ENCODE measurements at regions not wholly inside any gene's neighbourhood (a gene's known extent, or its start where the extent isn't known, plus 50 kb on each side); places are given as distances from the start of the nearest gene placed in this dataset.

DNA sequence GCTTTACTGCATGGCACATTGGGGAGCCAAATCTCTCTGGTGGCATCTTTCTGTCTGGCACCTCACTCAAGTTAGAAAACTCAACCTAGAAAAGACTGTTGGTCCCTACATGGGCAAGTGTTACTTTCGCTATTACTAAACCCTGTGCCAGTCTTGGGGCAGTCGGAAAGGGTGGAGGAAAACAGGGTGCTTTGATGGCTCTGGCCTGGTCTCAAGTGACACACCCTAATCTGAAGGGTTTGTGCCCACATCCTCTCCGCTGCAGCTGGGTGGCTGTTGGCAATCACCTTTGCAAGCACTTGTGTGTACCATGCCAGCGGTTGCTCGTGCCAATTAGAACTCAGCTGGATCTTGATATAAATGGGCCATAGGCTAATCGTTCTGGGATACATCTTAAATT, 159.8 kb upstream of the ITGB1 start:
- no peak overlapping the region for H3K4me3 ChIP-seq (ENCODE audit: low read depth, low read length)
- no peak for TF ChIP-seq CTCF (IDR thresholded peaks at IDR 0.05; ENCODE audit: low read depth, low read length)

- no peak overlapping the region for H3K4me3 ChIP-seq (ENCODE audit: low read depth, low read length)
- TF ChIP-seq CTCF (IDR thresholded peaks at IDR 0.05; ENCODE audit: low read depth, low read length), result no peak
Observed at GRCh38 chr10:33117230-33117629, 159.2 kb upstream of the ITGB1 start.

DNA sequence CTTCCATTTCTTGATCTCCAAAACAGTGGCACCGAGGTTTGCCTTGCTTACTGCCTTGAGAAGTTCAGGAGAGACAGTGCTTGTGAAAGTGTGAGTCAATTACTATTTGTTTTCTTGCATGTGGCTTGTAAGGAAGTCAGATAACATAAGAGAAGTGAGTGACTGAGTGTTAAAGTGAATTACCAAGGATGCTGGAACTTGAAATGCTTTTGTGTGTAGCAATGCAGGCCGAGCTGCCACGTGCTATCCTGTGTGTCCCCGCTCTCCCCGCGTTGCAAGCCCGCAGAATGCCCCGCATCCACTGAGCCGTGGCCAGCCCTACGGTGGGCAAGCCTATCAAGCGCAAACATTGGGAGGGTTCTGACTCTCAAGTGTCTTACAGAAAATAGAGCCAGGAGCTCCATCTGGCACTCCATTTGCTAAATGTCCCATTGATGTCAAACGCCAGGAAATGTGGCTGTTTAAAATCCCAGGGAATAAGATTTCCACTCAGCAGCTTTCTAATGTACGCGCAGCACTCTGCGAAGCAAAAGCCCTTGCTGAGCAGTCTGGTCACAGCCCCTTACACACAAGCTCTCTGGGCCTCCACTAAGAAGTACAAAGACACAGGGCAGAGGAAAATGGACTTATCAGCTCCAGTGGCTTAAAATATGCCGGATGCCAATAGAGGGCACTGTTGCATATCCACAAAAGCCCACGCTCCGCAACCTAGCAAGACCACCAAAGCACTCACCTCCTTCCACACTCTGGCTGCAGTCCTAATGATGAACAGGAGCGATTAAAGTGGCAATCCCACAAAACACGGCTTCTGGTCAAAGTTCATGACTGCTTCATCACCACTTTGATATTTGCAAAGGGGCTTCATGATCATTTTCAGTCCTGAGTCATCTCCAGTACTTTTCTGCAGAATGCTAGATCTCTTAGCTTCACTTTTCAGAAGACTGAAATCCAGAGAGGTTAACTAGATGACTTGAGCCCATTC, 158.0 kb upstream of the ITGB1 start:
- TF ChIP-seq CTCF (IDR thresholded peaks at IDR 0.05; ENCODE audit: low read depth, low read length), result peak; percentile 38

GRCh38 chr10:33114451-33114952, 156.5 kb upstream of the ITGB1 start:
- H3K4me3 ChIP-seq (ENCODE audit: low read depth, low read length), result no peak overlapping the region
- TF ChIP-seq CTCF (IDR thresholded peaks at IDR 0.05; ENCODE audit: low read depth, low read length), result no peak

More for the DNA sequence above, 158.0 kb upstream of the ITGB1 start:
- no peak overlapping the region for H3K4me3 ChIP-seq (ENCODE audit: low read depth, low read length)

- H3K4me3 ChIP-seq (ENCODE audit: low read depth, low read length), result peak overlapping the region; percentile 8; the same call in 1 of the 2 replicates
Observed at GRCh38 chr10:33113466-33113865, 155.4 kb upstream of the ITGB1 start.

GRCh38 chr10:33112831-33113455, 154.9 kb upstream of the ITGB1 start:
- TF ChIP-seq CTCF (IDR thresholded peaks at IDR 0.05; ENCODE audit: low read depth, low read length), result no peak
- no peak overlapping the region for H3K4me3 ChIP-seq (ENCODE audit: low read depth, low read length)

More at GRCh38 chr10:33113466-33113865, 155.4 kb upstream of the ITGB1 start:
- no peak for TF ChIP-seq CTCF (IDR thresholded peaks at IDR 0.05; ENCODE audit: low read depth, low read length)
